GM12891 (cell line): ENCODE measurements at regions not wholly inside any gene's neighbourhood (a gene's known extent, or its start where the extent isn't known, plus 50 kb on each side); places are given as distances from the start of the nearest gene placed in this dataset.

Source experiments
- POLR2A ChIP-seq: IDR thresholded peaks from 2 replicates; pipeline ENCODE4 v1.6.1; 2011; ENCODE audit warnings: low read depth, low read length, control low read depth
- POLR2AphosphoS5 ChIP-seq: IDR thresholded peaks from 2 replicates; pipeline ENCODE4 v1.6.1; 2011; ENCODE audit warnings: low read depth, low read length, control low read depth
- POU2F2 ChIP-seq: IDR thresholded peaks from 2 replicates; pipeline ENCODE4 v1.6.1; 2011; ENCODE audit warnings: low read depth, mild to moderate bottlenecking, control low read depth, low read length, moderate library complexity
- SPI1 ChIP-seq: IDR thresholded peaks from 2 replicates; pipeline ENCODE4 v1.6.1; 2011; ENCODE audit warnings: low read depth, low read length, control low read depth
- TAF1 ChIP-seq: IDR thresholded peaks from 2 replicates; pipeline ENCODE4 v1.6.1; 2011; ENCODE audit warnings: low read depth, low read length, control low read depth

GRCh38 chr11:109166441-109166840 is 255.5 kb upstream of the C11orf87 start:
- no peak for TF ChIP-seq POLR2A
- no peak for TF ChIP-seq TAF1
- no peak for TF ChIP-seq POLR2AphosphoS5
- no peak for TF ChIP-seq SPI1
- no peak for TF ChIP-seq POU2F2
